GM23248 (cell line): ENCODE measurements at regions not wholly inside any gene's neighbourhood (a gene's known extent, or its start where the extent isn't known, plus 50 kb on each side); places are given as distances from the start of the nearest gene placed in this dataset.
A peak's percentile ranks its signal among the peaks of the same experiment; 100 is the strongest.

ENCODE experiments used
- DNase-seq: peaks from one replicate; pipeline ENCODE4 v3.0.0-alpha.2; 2015
- H2AFZ ChIP-seq: fragments of 200-600 bp; sonication (generic); 2 replicates; pipeline ENCODE4 v1.6.1; 2016; ENCODE audit warnings: antibody characterized with exemption
- H3F3A ChIP-seq: fragments of 200-600 bp; sonication (generic); 2 replicates; pipeline ENCODE4 v1.6.1; 2016; ENCODE audit warnings: mild to moderate bottlenecking, antibody characterized with exemption, mixed run types; ENCODE audit not compliant: insufficient read depth
- H3K27ac ChIP-seq: fragments of 200-600 bp; sonication (generic); 2 replicates; pipeline ENCODE4 v1.5.1; 2016; ENCODE audit warnings: mild to moderate bottlenecking
- H3K27me3 ChIP-seq: fragments of 200-600 bp; sonication (generic); replicated peaks from 2 replicates; pipeline ENCODE4 v1.6.1; 2016; ENCODE audit warnings: mild to moderate bottlenecking; ENCODE audit not compliant: insufficient read depth
- H3K36me3 ChIP-seq: fragments of 200-600 bp; sonication (generic); 2 replicates; pipeline ENCODE4 v1.6.1; 2016; ENCODE audit warnings: low read depth, mild to moderate bottlenecking
- H3K4me1 ChIP-seq: fragments of 200-600 bp; sonication (generic); 2 replicates; pipeline ENCODE4 v1.6.1; 2016; ENCODE audit warnings: mild to moderate bottlenecking; ENCODE audit not compliant: insufficient read depth
- H3K4me2 ChIP-seq: fragments of 200-600 bp; sonication (generic); one replicate; pipeline ENCODE4 v1.6.1; 2016; ENCODE audit warnings: mild to moderate bottlenecking; ENCODE audit not compliant: unreplicated experiment
- H3K4me3 ChIP-seq: fragments of 200-600 bp; sonication (generic); 2 replicates; pipeline ENCODE4 v1.5.1; 2016; ENCODE audit warnings: mild to moderate bottlenecking
- H3K79me2 ChIP-seq: fragments of 200-600 bp; sonication (generic); 2 replicates; pipeline ENCODE4 v1.6.1; 2016; ENCODE audit warnings: mild to moderate bottlenecking; ENCODE audit not compliant: insufficient read depth
- H3K9ac ChIP-seq: fragments of 200-600 bp; sonication (generic); 2 replicates; pipeline ENCODE4 v1.6.1; 2016; ENCODE audit warnings: mild to moderate bottlenecking
- H3K9me2 ChIP-seq: fragments of 200-600 bp; sonication (generic); 2 replicates; pipeline ENCODE4 v1.6.1; 2016; ENCODE audit warnings: mixed run types, mild to moderate bottlenecking, moderate library complexity; ENCODE audit not compliant: insufficient read depth
- H3K9me3 ChIP-seq: fragments of 200-600 bp; sonication (generic); one replicate; pipeline ENCODE4 v1.6.1; 2017; ENCODE audit warnings: low read depth
- H4K20me1 ChIP-seq: fragments of 200-600 bp; sonication (generic); 2 replicates; pipeline ENCODE4 v1.6.0; 2016; ENCODE audit not compliant: insufficient read depth
- EZH2 ChIP-seq: fragments of 200-600 bp; sonication (generic); IDR thresholded peaks from 2 replicates; pipeline ENCODE4 v1.6.1; 2018; ENCODE audit warnings: antibody characterized with exemption, mild to moderate bottlenecking; ENCODE audit not compliant: insufficient read depth, poor library complexity, severe bottlenecking
- EZH2phosphoT487 ChIP-seq: fragments of 200-600 bp; sonication (generic); IDR thresholded peaks from 2 replicates; pipeline ENCODE4 v1.6.1; 2018; ENCODE audit warnings: antibody characterized with exemption, moderate library complexity, mild to moderate bottlenecking, low read depth; ENCODE audit not compliant: insufficient read depth
- WGBS, 2 experiments: methylation state at CpG; one replicate each; pipeline ENCODE4 v1.1.6; 2015 to 2017; ENCODE audit warnings: low lambda C conversion rate in 2 of 2, low coverage in 1 of 2; ENCODE audit errors: missing lambda C conversion rate in 2 of 2; 5-methylcytosine and 5-hydroxymethylcytosine counted together
- in situ Hi-C: fragments of 300-500 bp; cut with MboI; formaldehyde crosslinking; loops from 2 replicates; pipeline ENCODE4 v1.15.0; 2020

- Histone ChIP-seq H3K4me1 (peaks cover 3% of the 10 kb centered on the region; the same call in 1 of the 2 replicates), H3K79me2 (no peaks in the 10 kb centered on the region), H3K27me3 (no peaks in the 10 kb centered on the region), H4K20me1 (no peaks in the 10 kb centered on the region), H3K27ac (no peak overlapping the region), H3K4me2 (no peak overlapping the region), H3K9ac (no peak overlapping the region), H3K9me3 (no peaks in the 10 kb centered on the region), H3K36me3 (no peaks in the 10 kb centered on the region), H3F3A (no peaks in the 10 kb centered on the region), H3K9me2 (no peaks in the 10 kb centered on the region), H2AFZ (no peak overlapping the region; the same call in 1 of the 2 replicates), H3K4me3 (no peak overlapping the region)
- TF ChIP-seq EZH2phosphoT487 (no peak), EZH2 (no peak)
- no peak for DNase-seq
- in situ Hi-C loops: no loop called here
These were observed 1066.1 kb downstream of the NR2F1-AS1 start for GRCh38 chr5:92514896-92515295.

- Histone ChIP-seq H4K20me1 (no peaks in the 10 kb centered on the region), H3K27me3 (no peaks in the 10 kb centered on the region), H3K9ac (no peak overlapping the region), H3F3A (no peaks in the 10 kb centered on the region), H3K9me3 (no peaks in the 10 kb centered on the region), H3K4me2 (no peak overlapping the region), H3K36me3 (no peaks in the 10 kb centered on the region), H3K4me1 (no peaks in the 10 kb centered on the region; the same call in 1 of the 2 replicates), H3K27ac (no peak overlapping the region), H3K4me3 (no peak overlapping the region), H3K9me2 (no peaks in the 10 kb centered on the region), H2AFZ (no peak overlapping the region), H3K79me2 (no peaks in the 10 kb centered on the region)
- in situ Hi-C loops: no loop called here
- TF ChIP-seq EZH2phosphoT487: no peak
- no peak for TF ChIP-seq EZH2
- peak; percentile 37 for DNase-seq
- whole genome bisulfite sequencing, 2 experiments: 88 to 89% methylated on average over 1 of the region's 1 CpG
These were observed 1068.0 kb downstream of the NR2F1-AS1 start for GRCh38 chr5:92513067-92513466.

GRCh38 chr5:92508271-92508670 lies 1072.7 kb downstream of the NR2F1-AS1 start:
- no peak for TF ChIP-seq EZH2phosphoT487
- no peak for TF ChIP-seq EZH2
- H3K4me3 ChIP-seq: no peak overlapping the region
- no peaks in the 10 kb centered on the region for H3K79me2 ChIP-seq
- H3K4me1 ChIP-seq: peaks cover 5% of the 10 kb centered on the region; the same call in 1 of the 2 replicates
- H3K9ac ChIP-seq: no peak overlapping the region
- H3K9me3 ChIP-seq: no peaks in the 10 kb centered on the region
- DNase-seq: no peak
- H2AFZ ChIP-seq: no peak overlapping the region
- no peaks in the 10 kb centered on the region for H3K27me3 ChIP-seq
- H3K4me2 ChIP-seq: no peak overlapping the region
- no peak overlapping the region for H3K27ac ChIP-seq
- H3F3A ChIP-seq: no peaks in the 10 kb centered on the region
- H4K20me1 ChIP-seq: no peaks in the 10 kb centered on the region
- no peaks in the 10 kb centered on the region for H3K9me2 ChIP-seq
- in situ Hi-C loops: no loop called here
- no peaks in the 10 kb centered on the region for H3K36me3 ChIP-seq

GRCh38 chr5:92505925-92506324 lies 1075.1 kb downstream of the NR2F1-AS1 start:
- Histone ChIP-seq H3K9me3 (no peaks in the 10 kb centered on the region), H2AFZ (peak overlapping the region; percentile 88), H3K79me2 (no peaks in the 10 kb centered on the region), H3F3A (no peaks in the 10 kb centered on the region), H3K4me2 (peak overlapping the region; percentile 78), H3K27me3 (no peaks in the 10 kb centered on the region), H3K36me3 (no peaks in the 10 kb centered on the region), H3K9ac (peak overlapping the region; percentile 48), H3K4me3 (peak overlapping the region; percentile 54), H4K20me1 (no peaks in the 10 kb centered on the region), H3K27ac (no peak overlapping the region), H3K4me1 (peaks cover 5% of the 10 kb centered on the region; the same call in 1 of the 2 replicates), H3K9me2 (no peaks in the 10 kb centered on the region)
- in situ Hi-C loops: no loop called here
- TF ChIP-seq EZH2: no peak
- no peak for TF ChIP-seq EZH2phosphoT487
- DNase-seq: peak; percentile 20

GRCh38 chr5:92505145-92505544 lies 1075.9 kb downstream of the NR2F1-AS1 start:
- H3K4me3 ChIP-seq: peak overlapping the region; percentile 54; the same call in 1 of the 2 replicates
- no peaks in the 10 kb centered on the region for H4K20me1 ChIP-seq

More at GRCh38 chr5:92505145-92505544, 1075.9 kb downstream of the NR2F1-AS1 start:
- no peaks in the 10 kb centered on the region for H3K79me2 ChIP-seq
- peak; percentile 29 for DNase-seq
- no peaks in the 10 kb centered on the region for H3K36me3 ChIP-seq
- H3K9ac ChIP-seq: no peak overlapping the region
- in situ Hi-C loops: no loop called here
- peaks cover 5% of the 10 kb centered on the region; the same call in 1 of the 2 replicates for H3K4me1 ChIP-seq
- peak overlapping the region; percentile 78 for H3K4me2 ChIP-seq
- H3K9me3 ChIP-seq: no peaks in the 10 kb centered on the region
- H3K9me2 ChIP-seq: no peaks in the 10 kb centered on the region
- H3K27ac ChIP-seq: no peak overlapping the region
- no peaks in the 10 kb centered on the region for H3K27me3 ChIP-seq
- peak overlapping the region; percentile 88 for H2AFZ ChIP-seq
- no peaks in the 10 kb centered on the region for H3F3A ChIP-seq
- WGBS, 2 experiments: 55 to 58% methylated on average over 3 of the region's 3 CpGs
- TF ChIP-seq EZH2 (no peak), EZH2phosphoT487 (no peak)
